Lung (tissue), 11 donors: ENCODE measurements at regions not wholly inside any gene's neighbourhood (a gene's known extent, or its start where the extent isn't known, plus 50 kb on each side); places are given as distances from the start of the nearest gene placed in this dataset.

ENCODE experiments used
- ATAC-seq: fragments of 200-7000 bp; cut with Tn5 transposase; one replicate; pipeline ENCODE4 v1.9.1; 2020; ENCODE audit warnings: moderate number of reproducible peaks; ENCODE audit not compliant: insufficient read depth, low FRiP score
- DNase-seq, 3 donors: peaks; one replicate each; pipeline ENCODE4 v3.0.0-alpha.2; 2013 to 2017
- H3K27ac ChIP-seq, 2 donors: one replicate each; pipeline ENCODE4 v1.5.1; 2013; ENCODE audit warnings: mild to moderate bottlenecking in 2 of 2, moderate library complexity in 2 of 2, control low read depth in 1 of 2, inconsistent platforms in 1 of 2, low read depth in 1 of 2, low read length in 1 of 2
- H3K27me3 ChIP-seq, 3 donors: one replicate each; pipeline ENCODE4 v1.5.1; 2013; ENCODE audit warnings: low read length in 2 of 3; ENCODE audit not compliant: control insufficient read depth in 3 of 3, insufficient read depth in 3 of 3
- H3K36me3 ChIP-seq, 4 donors: one replicate each; pipeline ENCODE4 v1.5.1; 2013; ENCODE audit warnings: low read length in 4 of 4, mild to moderate bottlenecking in 1 of 4, moderate library complexity in 1 of 4; ENCODE audit not compliant: control insufficient read depth in 4 of 4, insufficient read depth in 4 of 4
- H3K4me1 ChIP-seq, 5 donors: one replicate each; pipeline ENCODE4 v1.5.1; 2013; ENCODE audit warnings: low read length in 5 of 5, mild to moderate bottlenecking in 2 of 5, moderate library complexity in 1 of 5; ENCODE audit not compliant: control insufficient read depth in 5 of 5, insufficient read depth in 5 of 5
- H3K4me3 ChIP-seq: one replicate; pipeline ENCODE4 v1.5.1; 2013; ENCODE audit warnings: mild to moderate bottlenecking, control low read depth, moderate library complexity
- H3K9ac ChIP-seq, 2 donors: one replicate each; pipeline ENCODE4 v1.5.1; 2013; ENCODE audit warnings: low read length in 2 of 2, control low read depth in 1 of 2; ENCODE audit not compliant: insufficient read depth in 1 of 2
- H3K9me3 ChIP-seq, 4 donors: one replicate each; pipeline ENCODE4 v1.5.1; 2013; ENCODE audit warnings: low read length in 3 of 4, mild to moderate bottlenecking in 1 of 4, moderate library complexity in 1 of 4; ENCODE audit not compliant: control insufficient read depth in 4 of 4, insufficient read depth in 3 of 4
- WGBS, 2 donors: extraction: QIAGEN DNeasy Blood & Tissue Kit; methylation state at CpG; one replicate each; pipeline ENCODE4 v1.1.7; 2013; 5-methylcytosine and 5-hydroxymethylcytosine counted together
- TF ChIP-seq, protein P1 (sequence below): IDR thresholded peaks from 2 replicates; pipeline ENCODE4 v1.5.1; 2012; ENCODE audit warnings: mild to moderate bottlenecking; ENCODE audit errors: control extremely low read depth, extremely low read depth
- donor health status: control.
- donor health status: control.
- donor health status: Bipolar disorder and iron deficiency.
- donor health status: healthy.
- donor health status: DM: yes; HTN: yes; CAD: no.

- DNase-seq (no peak), ATAC-seq (no peak)
- WGBS, 2 donors = 74 to 77% methylated on average over 3 of the region's 3 CpGs
- TF ChIP-seq, protein P1, sequence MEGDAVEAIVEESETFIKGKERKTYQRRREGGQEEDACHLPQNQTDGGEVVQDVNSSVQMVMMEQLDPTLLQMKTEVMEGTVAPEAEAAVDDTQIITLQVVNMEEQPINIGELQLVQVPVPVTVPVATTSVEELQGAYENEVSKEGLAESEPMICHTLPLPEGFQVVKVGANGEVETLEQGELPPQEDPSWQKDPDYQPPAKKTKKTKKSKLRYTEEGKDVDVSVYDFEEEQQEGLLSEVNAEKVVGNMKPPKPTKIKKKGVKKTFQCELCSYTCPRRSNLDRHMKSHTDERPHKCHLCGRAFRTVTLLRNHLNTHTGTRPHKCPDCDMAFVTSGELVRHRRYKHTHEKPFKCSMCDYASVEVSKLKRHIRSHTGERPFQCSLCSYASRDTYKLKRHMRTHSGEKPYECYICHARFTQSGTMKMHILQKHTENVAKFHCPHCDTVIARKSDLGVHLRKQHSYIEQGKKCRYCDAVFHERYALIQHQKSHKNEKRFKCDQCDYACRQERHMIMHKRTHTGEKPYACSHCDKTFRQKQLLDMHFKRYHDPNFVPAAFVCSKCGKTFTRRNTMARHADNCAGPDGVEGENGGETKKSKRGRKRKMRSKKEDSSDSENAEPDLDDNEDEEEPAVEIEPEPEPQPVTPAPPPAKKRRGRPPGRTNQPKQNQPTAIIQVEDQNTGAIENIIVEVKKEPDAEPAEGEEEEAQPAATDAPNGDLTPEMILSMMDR = no peak
- no peak overlapping the region for H3K9ac ChIP-seq
- no peak overlapping the region for H3K27ac ChIP-seq
- no peaks in the 10 kb centered on the region for H3K4me1 ChIP-seq
- H3K36me3 ChIP-seq = no peaks in the 10 kb centered on the region
- no peaks in the 10 kb centered on the region for H3K9me3 ChIP-seq
- no peak overlapping the region for H3K4me3 ChIP-seq
- no peaks in the 10 kb centered on the region for H3K27me3 ChIP-seq
Observed at GRCh38 chr6:115474443-115475041, 586.1 kb downstream of the FRK start.

- H3K4me3 ChIP-seq = no peak overlapping the region
- H3K27me3 ChIP-seq = no peaks in the 10 kb centered on the region
- ATAC-seq = no peak
- no peak overlapping the region for H3K9ac ChIP-seq
- DNase-seq = no peak
- WGBS, 2 donors = 77 to 81% methylated on average over 6 of the region's 6 CpGs
- TF ChIP-seq, protein P1 = no peak
- H3K9me3 ChIP-seq = peaks cover 0 to 3% (median 2%) of the 10 kb centered on the region in 4 donors
- H3K27ac ChIP-seq = no peak overlapping the region
- H3K4me1 ChIP-seq = no peaks in the 10 kb centered on the region
- no peaks in the 10 kb centered on the region for H3K36me3 ChIP-seq
Observed at GRCh38 chr6:115468272-115469005, 592.3 kb downstream of the FRK start.

- Histone ChIP-seq H3K27ac (no peak overlapping the region), H3K4me1 (no peaks in the 10 kb centered on the region), H3K9ac (no peak overlapping the region), H3K9me3 (peaks cover 0 to 3% (median 2%) of the 10 kb centered on the region in 4 donors), H3K4me3 (no peak overlapping the region), H3K36me3 (no peaks in the 10 kb centered on the region), H3K27me3 (no peaks in the 10 kb centered on the region)
- 75 to 89% methylated on average over 2 of the region's 2 CpGs for WGBS, 2 donors
- ATAC-seq (no peak), DNase-seq (no peak)
- TF ChIP-seq, protein P1 = no peak
Observed at GRCh38 chr6:115467726-115468125, 593.0 kb downstream of the FRK start.

DNA sequence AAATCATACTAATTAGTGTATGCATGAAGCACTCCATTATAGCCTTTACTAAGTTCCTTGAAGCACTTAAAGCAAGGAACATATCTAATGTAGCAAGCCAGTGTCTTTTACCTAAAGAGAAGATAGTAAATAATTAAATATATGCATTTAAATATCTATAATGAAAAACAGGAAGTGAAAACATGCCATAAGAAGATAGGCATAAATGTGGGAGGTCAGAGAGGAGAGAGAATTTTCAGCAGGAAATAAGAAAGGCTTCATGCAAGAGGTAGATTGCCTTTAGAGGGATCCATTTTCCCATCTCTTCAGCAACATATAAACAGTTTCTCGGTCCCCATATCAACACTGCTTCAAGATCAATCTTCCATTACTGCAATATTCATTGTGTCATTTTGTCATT lies 599.8 kb downstream of the FRK start:
- no peak for DNase-seq
- Histone ChIP-seq H3K36me3 (no peaks in the 10 kb centered on the region), H3K9me3 (no peaks in the 10 kb centered on the region), H3K27me3 (no peaks in the 10 kb centered on the region), H3K9ac (no peak overlapping the region), H3K27ac (no peak overlapping the region), H3K4me3 (no peak overlapping the region), H3K4me1 (no peaks in the 10 kb centered on the region)
- WGBS, 2 donors = 88 to 91% methylated on average over 1 of the region's 1 CpG
- TF ChIP-seq, protein P1 = no peak
- no peak for ATAC-seq
